Body of pancreas (tissue), 4 donors: ENCODE measurements at regions not wholly inside any gene's neighbourhood (a gene's known extent, or its start where the extent isn't known, plus 50 kb on each side); places are given as distances from the start of the nearest gene placed in this dataset.
"Not testable (repeated sequence)": the region's sequence is repeated elsewhere in the genome, so short reads cannot be mapped to it uniquely, and the experiment has no call there.

ENCODE experiments used
- ATAC-seq: fragments of 150-250 bp; one replicate; pipeline ENCODE4 v1.9.1; 2016
- DNase-seq, 4 donors: peaks; one replicate each; pipeline ENCODE4 v3.0.0-alpha.2; 2019
- H3K27ac ChIP-seq, 4 donors: fragments of 200-600 bp; sonication (generic); 1 replicate in 3 of 4; 2 replicates in 1 of 4; pipeline versions ENCODE4 v1.5.1 to v1.6.1; 2016 to 2019; ENCODE audit warnings: mild to moderate bottlenecking in 1 of 4, mixed read lengths in 1 of 4, moderate library complexity in 1 of 4
- H3K27me3 ChIP-seq, 2 donors: fragments of 200-600 bp; sonication (generic); one replicate each; pipeline ENCODE4 v1.6.0; 2016; ENCODE audit warnings: mild to moderate bottlenecking in 1 of 2
- H3K36me3 ChIP-seq, 2 donors: fragments of 200-600 bp; sonication (generic); replicated peaks in 1 of 2; 2 replicates each; pipeline ENCODE4 v1.5.1; 2016; ENCODE audit warnings: low read depth in 2 of 2; ENCODE audit not compliant: insufficient read depth in 1 of 2
- H3K4me1 ChIP-seq: fragments of 200-600 bp; sonication (generic); one replicate; pipeline ENCODE4 v1.6.0; 2016
- H3K4me3 ChIP-seq, 2 donors: fragments of 200-600 bp; sonication (generic); 1 replicate in 1 of 2; 2 replicates in 1 of 2; pipeline ENCODE4 v1.5.1; 2016 to 2019
- H3K9me3 ChIP-seq, 3 donors: fragments of 200-600 bp; sonication (generic); 1 replicate in 2 of 3; 2 replicates in 1 of 3; pipeline ENCODE4 v1.5.1; 2016
- POLR2A ChIP-seq, 3 donors: fragments of 450-650 bp; IDR thresholded peaks; one replicate each; pipeline ENCODE4 v1.6.1; 2016; ENCODE audit warnings: antibody characterized with exemption in 3 of 3, mild to moderate bottlenecking in 2 of 3
- WGBS, 2 donors: methylation state at CpG; one replicate each; pipeline ENCODE4 v1.1.5; 2017; 5-methylcytosine and 5-hydroxymethylcytosine counted together
- intact Hi-C: fragments of 100-400 bp; cut with DNase I; formaldehyde crosslinking; loops from one replicate; pipeline ENCODE4 v1.15.1; 2023
- TF ChIP-seq, protein P1 (sequence below), 7 experiments: fragments of 450-650 bp in 4 of 7; fragments of 200-600 bp in 3 of 7; sonication (generic) in 3 of 7; IDR thresholded peaks; one replicate each; pipeline ENCODE4 v1.5.1; 2016 to 2019; ENCODE audit warnings: antibody characterized with exemption in 7 of 7

DNA sequence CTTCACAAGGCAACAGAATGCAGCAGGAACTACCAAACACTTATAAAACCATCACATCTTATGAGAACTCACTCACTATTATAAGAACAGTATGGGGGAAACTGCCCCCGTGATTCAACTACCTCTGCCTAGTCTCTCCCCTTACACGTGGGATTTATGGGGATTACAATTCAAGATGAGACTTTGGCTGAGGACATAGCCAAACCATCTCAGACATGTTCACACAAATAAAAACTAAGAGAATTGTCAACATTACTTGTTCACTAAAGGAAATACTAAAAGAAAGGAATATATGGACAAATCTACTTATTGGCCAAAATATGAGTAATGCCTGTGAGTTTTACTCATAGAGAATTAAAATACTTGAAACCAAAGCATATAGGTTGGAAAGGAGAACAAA lies 505.1 kb downstream of the IGSF11 start:
- no peak for DNase-seq
- intact Hi-C loops = no loop called here
- Histone ChIP-seq H3K27me3 (no peaks in the 10 kb centered on the region), H3K4me3 (no peak overlapping the region), H3K36me3 (no peaks in the 10 kb centered on the region), H3K4me1 (no peaks in the 10 kb centered on the region), H3K9me3 (no peaks in the 10 kb centered on the region), H3K27ac (no peak overlapping the region)
- WGBS, 2 donors = 41 to 57% methylated on average over 2 of the region's 2 CpGs
- TF ChIP-seq POLR2A (IDR thresholded peaks at IDR 0.05) = no peak
- TF ChIP-seq, protein P1, sequence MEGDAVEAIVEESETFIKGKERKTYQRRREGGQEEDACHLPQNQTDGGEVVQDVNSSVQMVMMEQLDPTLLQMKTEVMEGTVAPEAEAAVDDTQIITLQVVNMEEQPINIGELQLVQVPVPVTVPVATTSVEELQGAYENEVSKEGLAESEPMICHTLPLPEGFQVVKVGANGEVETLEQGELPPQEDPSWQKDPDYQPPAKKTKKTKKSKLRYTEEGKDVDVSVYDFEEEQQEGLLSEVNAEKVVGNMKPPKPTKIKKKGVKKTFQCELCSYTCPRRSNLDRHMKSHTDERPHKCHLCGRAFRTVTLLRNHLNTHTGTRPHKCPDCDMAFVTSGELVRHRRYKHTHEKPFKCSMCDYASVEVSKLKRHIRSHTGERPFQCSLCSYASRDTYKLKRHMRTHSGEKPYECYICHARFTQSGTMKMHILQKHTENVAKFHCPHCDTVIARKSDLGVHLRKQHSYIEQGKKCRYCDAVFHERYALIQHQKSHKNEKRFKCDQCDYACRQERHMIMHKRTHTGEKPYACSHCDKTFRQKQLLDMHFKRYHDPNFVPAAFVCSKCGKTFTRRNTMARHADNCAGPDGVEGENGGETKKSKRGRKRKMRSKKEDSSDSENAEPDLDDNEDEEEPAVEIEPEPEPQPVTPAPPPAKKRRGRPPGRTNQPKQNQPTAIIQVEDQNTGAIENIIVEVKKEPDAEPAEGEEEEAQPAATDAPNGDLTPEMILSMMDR (IDR thresholded peaks at IDR 0.05) = no peak
- ATAC-seq = no peak

DNA sequence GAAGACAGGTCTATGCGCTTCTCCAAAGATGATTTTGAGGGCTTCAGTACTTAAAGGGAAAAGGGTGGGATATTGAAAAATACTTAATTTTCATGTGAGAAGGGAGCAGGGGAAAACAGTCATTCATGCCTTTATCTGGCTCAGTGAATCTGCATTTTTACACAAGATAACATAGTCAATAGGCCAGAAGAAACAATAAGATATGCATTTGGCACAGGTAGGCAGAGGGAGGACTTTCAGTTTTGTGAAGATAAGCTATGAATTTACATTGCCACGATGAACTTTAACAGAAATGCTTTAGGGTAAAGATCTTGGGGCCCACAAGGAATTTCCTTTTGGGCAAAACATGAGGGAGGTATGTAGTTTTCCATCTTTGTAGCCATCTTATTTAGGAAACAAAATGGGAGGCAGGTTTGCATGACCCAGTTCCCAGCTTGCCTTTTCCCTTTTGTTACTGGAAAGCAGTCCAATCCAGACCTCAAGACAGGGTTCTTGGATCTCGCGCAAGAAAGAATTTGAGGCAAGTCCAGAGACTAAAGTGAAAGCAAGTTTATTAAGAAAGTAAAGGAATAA lies 504.2 kb downstream of the IGSF11 start:
- H3K9me3 ChIP-seq = no peaks in the 10 kb centered on the region
- no peak overlapping the region for H3K27ac ChIP-seq
- H3K36me3 ChIP-seq = no peaks in the 10 kb centered on the region
- ATAC-seq (no peak), DNase-seq (no peak)
- H3K27me3 ChIP-seq = no peaks in the 10 kb centered on the region
- no peak overlapping the region for H3K4me3 ChIP-seq
- H3K4me1 ChIP-seq = no peaks in the 10 kb centered on the region
- 73 to 80% methylated on average over 4 of the region's 4 CpGs for WGBS, 2 donors
- intact Hi-C loops = no loop called here
- TF ChIP-seq, protein P1 (IDR thresholded peaks at IDR 0.05) = no peak
- TF ChIP-seq POLR2A (IDR thresholded peaks at IDR 0.05) = no peak

DNA sequence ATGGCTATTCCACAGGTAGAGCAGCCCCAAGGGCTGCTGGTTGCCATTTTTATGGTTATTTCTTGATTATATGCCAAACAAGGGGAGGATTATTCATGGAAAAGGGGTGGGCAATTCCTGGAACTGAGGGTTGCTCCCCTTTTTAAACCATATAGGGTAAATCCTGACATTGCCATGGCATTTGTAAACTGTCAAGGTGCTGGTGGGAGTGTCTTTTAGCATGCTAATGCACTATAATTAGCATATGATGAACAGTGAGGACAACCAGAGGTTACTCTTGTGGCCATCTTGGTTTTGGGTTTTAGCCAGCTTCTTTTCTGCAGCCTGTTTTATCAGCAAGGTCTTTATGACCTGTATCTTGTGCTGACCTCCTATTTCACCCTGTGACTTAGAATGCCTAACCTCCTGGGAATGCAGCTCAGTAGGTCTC lies 503.7 kb downstream of the IGSF11 start:
- H3K36me3 ChIP-seq, H3K9me3 ChIP-seq, DNase-seq, ATAC-seq, H3K4me1 ChIP-seq, intact Hi-C loops, H3K27ac ChIP-seq, H3K27me3 ChIP-seq, H3K4me3 ChIP-seq: not testable (repeated sequence)

- no peaks in the 10 kb centered on the region for H3K9me3 ChIP-seq
- ATAC-seq = no peak
- WGBS, 2 donors = 23 to 26% methylated on average over 3 of the region's 3 CpGs
- H3K4me1 ChIP-seq = no peaks in the 10 kb centered on the region
- intact Hi-C loops = no loop called here
- DNase-seq = no peak
- no peaks in the 10 kb centered on the region for H3K36me3 ChIP-seq
- no peak overlapping the region for H3K4me3 ChIP-seq
- H3K27me3 ChIP-seq = no peaks in the 10 kb centered on the region
- no peak overlapping the region for H3K27ac ChIP-seq
- no peak for TF ChIP-seq POLR2A (IDR thresholded peaks at IDR 0.05)
- TF ChIP-seq, protein P1 (IDR thresholded peaks at IDR 0.05) = no peak
Measured at GRCh38 chr3:118531816-118532215, 502.8 kb downstream of the IGSF11 start.

DNA sequence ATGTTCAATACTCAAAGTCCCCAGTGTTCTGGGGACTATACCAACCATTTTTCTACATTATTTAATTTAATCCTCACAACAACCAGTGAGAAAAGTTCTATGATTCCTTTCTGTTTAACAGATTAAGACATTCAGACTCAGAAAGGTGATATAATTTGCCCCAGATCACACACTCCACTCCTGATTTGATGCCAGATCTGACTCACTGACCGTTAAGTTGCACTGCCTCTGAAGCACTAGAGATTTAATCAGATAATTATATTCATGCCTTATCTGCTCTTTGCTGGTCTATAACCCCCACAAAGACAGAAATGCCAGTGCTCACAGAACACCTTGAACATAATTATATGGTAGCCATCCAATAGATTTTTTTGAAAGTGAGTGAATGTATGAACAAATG lies 501.0 kb downstream of the IGSF11 start:
- DNase-seq = no peak
- no peaks in the 10 kb centered on the region for H3K27me3 ChIP-seq
- no peak overlapping the region for H3K27ac ChIP-seq
- WGBS, 2 donors = 30 to 35% methylated on average over 1 of the region's 1 CpG
- no peak for ATAC-seq
- intact Hi-C loops = no loop called here
- TF ChIP-seq POLR2A (IDR thresholded peaks at IDR 0.05) = no peak
- TF ChIP-seq, protein P1 (IDR thresholded peaks at IDR 0.05) = no peak
- no peaks in the 10 kb centered on the region for H3K9me3 ChIP-seq
- H3K4me3 ChIP-seq = no peak overlapping the region
- H3K4me1 ChIP-seq = no peaks in the 10 kb centered on the region
- H3K36me3 ChIP-seq = no peaks in the 10 kb centered on the region
